HT-29 (cell line): ENCODE measurements at regions not wholly inside any gene's neighbourhood (a gene's known extent, or its start where the extent isn't known, plus 50 kb on each side); places are given as distances from the start of the nearest gene placed in this dataset.

ENCODE experiments used
- DNase-seq: peaks from one replicate; pipeline ENCODE4 v3.0.0-alpha.2; 2015; ENCODE audit warnings: low spot score

- DNase-seq = no peak
These were observed 212.4 kb upstream of the DMRT1 start for GRCh38 chr9:629146-629545.

DNA sequence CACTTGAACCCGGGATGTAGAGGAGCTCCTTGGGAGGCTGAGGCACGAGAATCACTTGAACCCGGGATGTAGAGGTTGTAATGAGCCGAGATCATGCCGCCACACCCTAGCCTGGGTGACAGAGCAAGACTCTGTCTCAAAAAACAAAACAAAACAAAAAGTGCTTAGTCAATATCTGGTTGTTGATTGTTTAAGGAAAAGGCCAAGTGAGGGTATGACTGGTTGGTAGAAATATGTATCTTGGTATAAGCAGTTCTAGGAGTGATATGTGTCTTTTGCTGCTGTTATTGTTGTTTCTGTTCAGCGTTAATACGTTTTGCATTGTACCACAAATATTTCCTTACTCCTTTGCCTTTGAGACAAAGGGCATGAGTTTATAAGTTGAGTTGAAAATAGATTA is 210.7 kb upstream of the DMRT1 start:
- no peak for DNase-seq

DNA sequence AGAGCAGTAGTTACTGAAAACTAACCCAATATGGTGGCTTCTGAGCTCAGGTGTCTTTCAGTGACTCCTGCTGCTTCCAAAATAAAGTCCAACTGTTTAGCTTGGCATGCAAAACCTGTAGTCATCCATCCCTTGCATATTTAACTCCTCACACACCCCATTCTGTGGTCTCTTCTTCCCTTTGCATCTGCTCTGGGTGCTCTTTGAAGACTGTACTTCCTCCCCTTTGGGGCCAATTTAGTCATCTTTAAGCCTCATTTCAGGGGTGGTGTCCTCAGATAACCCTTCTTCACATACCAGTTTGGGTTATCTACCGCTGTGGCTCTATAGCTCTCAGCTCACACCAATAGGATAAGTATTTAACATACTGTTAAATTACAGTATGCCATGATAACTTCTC is 209.9 kb upstream of the DMRT1 start:
- no peak for DNase-seq

GRCh38 chr9:633461-633860 is 208.0 kb upstream of the DMRT1 start:
- no peak for DNase-seq

GRCh38 chr9:636931-637591 is 204.4 kb upstream of the DMRT1 start:
- DNase-seq = no peak

- no peak for DNase-seq
These were observed 203.3 kb upstream of the DMRT1 start for GRCh38 chr9:638152-638551.

- DNase-seq = no peak
These were observed 199.5 kb upstream of the DMRT1 start for GRCh38 chr9:642014-642413.

DNA sequence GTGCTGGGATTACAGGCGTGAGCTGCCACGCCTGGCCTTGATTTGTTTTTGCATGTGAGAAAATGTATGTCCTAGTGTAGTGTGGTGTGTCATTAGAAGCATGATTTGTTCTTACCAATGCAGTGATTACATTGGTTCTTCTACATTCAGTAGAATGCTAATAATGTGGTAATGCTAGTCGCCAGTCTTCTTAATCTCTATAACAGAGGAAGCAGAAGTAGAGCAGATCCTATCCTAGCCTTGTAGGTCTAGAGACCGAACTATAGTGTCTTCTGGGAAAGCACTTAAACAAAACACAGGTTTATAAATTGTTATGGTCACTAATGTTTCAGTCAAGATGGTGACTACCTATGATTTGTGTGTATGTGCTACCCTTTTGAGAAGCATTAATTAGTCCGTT is 197.5 kb upstream of the DMRT1 start:
- no peak for DNase-seq

DNA sequence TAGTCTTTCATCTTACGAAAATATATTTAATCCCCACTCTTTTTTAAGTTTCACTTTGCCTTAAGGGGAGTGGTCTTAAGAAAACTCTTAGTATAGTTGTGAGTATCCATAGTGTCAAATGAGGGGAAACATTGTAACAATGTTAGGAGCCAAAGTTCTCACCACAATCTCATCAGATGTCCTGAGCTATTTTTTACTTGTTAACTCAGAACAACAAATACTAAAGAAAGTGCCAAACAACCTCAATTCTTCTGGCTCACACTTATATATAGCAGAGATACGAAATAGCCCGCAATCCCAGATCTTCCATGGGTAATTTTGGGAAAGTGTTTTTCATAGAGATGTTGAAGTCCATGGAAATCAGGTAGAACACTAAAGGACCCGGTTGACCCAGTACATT is 194.0 kb upstream of the DMRT1 start:
- DNase-seq = no peak

DNA sequence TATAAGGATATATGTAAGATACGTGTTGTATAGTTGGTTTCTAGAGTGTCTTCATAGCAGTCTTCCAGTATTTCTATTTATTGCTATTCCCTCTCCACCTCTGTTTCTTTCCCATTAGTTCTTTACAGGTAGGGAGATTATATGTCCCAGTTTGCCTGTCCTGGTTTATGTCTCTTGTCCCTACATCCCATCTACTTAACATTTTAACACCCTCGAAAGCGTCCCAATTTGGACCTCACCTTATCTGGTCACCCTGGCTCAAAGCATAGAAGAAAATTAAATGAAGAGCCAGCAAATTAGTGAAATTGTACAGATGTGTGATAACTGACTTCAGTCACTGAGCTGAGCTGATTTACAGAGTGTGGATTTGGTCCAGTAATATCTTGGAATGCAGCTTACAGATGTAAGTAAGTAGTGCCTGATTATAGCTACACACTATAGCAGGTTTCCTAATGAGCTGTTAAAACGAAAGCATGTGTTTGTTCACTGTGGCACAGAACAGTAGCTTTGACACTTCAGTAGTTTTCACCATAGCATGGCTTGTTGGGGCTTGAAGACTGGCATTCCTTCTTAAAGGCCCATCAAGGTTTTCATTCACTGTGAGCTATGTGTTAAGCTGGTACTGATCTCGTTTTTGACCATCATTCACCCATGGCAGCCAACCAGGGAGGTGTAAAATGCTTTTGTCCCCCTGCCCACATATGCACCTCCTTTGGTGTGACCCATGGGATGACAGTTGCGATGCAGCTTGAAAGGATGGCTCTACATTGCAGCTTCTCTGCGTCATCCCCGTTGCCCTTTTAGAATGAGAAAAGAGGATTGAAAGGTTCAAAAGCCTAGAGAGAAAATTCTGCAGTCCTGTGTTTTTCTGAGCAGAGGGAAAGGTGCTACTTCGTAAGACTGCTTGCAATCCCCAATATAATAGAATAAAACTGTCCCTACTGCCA is 192.1 kb upstream of the DMRT1 start:
- no peak for DNase-seq

GRCh38 chr9:650362-650761 is 191.1 kb upstream of the DMRT1 start:
- no peak for DNase-seq

- DNase-seq = no peak
These were observed 190.1 kb upstream of the DMRT1 start for GRCh38 chr9:651371-651770.

DNA sequence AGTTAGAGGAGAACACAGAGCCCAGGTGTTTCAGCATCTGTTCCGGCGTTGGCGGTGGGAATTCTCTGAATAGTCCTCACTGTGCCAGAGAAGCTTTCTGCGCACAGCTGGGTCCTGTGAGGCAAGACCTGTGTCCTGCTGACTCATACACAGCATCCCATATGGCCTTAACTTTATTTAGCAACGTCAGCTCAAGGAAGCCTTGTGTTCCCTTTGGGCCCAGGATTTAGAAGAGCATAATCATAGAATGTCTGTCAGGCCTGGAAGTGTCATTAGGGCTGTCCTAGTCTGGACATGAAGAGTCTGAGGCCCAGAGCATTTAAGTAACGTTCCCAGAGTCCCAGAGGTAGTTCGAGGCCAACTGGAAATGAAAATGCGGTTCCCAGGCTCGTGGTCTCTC is 188.6 kb upstream of the DMRT1 start:
- DNase-seq = no peak

DNA sequence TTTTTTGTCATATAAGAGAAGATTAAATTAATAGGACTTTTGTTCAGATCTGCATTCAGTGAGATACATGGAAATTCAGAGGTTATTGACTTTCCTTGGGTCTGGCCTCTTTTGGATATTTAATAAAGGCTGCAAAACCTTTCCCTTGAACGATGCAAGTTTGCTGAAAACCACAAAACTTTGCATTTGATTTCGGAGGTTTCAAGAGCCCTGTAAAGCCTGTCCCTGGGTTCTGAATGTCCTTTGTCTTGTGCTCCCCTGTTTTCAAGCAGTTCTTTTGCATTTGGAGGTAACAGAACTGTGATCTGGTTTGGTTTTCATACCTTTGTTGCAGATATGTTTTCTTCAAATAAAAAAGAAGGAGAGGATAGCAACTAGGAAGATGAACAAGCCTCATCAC is 188.1 kb upstream of the DMRT1 start:
- DNase-seq = no peak

DNA sequence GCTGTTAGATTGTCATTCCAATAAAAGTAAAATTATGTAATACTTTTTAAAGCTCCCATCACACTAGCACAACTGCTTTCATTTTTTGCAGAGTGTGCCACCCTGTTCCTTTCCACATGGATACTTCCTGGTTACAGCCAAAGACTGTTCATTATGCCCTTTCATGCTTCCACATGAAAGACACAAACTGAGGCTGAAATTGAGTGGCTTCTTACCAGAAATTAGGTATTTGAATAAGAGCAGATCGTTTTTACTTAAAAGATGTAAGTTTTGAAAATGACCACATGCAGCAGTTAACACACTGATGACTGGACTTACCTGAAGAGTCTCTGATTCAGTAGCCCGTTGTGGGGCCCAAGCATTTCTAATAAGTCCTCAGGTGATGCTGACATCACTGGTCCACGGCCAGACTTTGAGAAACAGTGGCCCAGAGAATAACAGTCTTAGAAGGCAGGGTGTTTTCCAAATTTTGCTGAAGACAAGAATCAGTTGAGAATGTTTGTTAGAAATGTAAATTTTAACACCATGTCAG is 187.6 kb upstream of the DMRT1 start:
- DNase-seq = no peak

- DNase-seq = no peak
These were observed 185.6 kb upstream of the DMRT1 start for GRCh38 chr9:655875-656274.

DNA sequence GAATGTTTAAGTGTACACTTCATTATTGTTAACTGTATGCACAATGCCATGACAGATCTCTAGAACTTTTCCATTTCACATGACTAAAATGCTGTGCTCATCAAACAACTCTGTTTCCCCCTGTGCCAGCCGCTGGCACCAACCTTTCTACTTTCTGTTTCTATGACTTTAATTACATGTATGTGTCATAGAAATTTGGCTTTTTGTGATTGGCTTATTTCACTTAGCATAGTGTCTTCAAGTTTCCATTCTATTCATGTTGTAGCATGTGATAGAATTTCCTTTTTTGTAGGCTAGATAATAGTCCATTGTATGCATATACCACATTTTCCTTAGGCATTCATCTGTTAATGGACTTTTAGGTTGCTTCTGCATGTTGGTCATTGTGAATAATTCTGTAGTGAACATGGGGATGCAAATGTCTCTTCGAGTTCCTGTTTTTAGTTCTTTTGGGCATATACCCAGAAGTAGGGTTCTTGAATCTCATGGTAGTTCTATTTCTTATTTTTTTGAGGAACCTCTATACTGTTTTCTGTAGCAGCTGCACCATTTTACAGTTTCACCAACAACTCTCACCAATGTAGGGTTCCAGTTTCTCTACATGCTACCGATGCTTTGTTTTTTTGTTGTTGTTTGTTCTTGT is 184.4 kb upstream of the DMRT1 start:
- DNase-seq = no peak

GRCh38 chr9:659286-659685 is 182.2 kb upstream of the DMRT1 start:
- no peak for DNase-seq

DNA sequence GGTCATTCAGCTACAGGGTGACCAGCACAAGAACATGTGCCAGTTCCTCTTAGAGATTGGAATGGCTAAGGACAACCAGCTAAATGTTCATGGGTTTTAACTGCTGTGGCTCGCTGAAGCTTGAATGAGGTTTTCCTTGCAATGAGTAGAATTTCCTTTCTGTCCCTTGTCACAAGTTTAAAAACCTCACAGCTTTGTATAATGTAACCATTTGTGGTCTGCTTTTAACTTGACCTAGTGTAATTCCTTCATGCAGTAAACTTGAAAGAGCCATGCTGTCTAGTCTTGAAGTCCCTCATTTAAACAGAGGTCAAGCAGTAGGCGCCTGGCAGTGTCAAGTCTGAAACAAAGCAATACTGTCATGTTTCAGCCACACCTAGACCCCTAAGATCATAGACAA is 181.3 kb upstream of the DMRT1 start:
- DNase-seq = no peak

GRCh38 chr9:663541-663940 is 178.0 kb upstream of the DMRT1 start:
- DNase-seq = no peak

- DNase-seq = no peak
These were observed 176.2 kb upstream of the DMRT1 start for GRCh38 chr9:665296-665695.

DNA sequence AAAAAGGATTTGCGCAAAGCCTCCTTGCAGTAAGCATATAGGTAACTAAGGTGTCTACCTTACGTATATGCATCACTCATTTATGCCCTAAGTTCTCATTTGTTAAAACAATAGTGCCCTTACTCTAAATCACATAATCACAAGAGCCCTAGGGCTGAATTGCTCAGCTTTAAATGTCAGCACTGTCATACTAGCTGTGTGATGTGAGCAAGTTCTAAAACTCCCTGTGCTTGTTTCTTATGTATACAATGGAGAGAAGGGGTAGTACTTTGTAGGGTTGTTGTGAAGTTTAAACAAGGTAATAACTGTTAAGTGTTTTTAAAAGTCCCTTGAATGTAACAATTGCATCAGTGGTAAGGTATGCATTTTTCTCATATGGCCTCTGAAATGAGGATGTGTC is 169.5 kb upstream of the DMRT1 start:
- no peak for DNase-seq
